ENCODE measurements at regions not wholly inside any gene's neighbourhood (a gene's known extent, or its start where the extent isn't known, plus 50 kb on each side); places are given as distances from the start of the nearest gene placed in this dataset.

DNA sequence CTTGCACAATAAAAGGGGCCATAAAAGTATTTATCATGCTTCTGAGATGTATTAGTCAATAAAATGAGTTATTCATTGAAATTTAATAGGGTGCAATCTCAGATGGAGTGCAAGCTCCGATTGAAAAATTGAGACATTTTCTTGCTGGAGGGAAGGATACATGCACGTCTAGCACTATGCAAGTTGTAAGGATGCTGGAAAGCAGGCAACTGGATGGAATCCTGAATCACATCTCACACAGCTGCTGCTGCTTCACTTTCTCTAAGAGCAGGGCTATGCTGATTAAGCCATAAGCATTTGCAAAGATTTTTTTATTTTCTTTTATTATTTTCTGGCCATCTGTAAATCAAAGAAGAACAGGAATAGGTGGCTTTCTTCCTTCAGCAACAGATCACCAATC is 308.8 kb upstream of the EPHA7 start:
- no peak overlapping the region for H3K4me3 ChIP-seq (ENCODE audit: insufficient read length, low read depth)
- TF ChIP-seq ZNF274 (IDR thresholded peaks at IDR 0.05; ENCODE audit: low read depth, low read length) (no peak), YY1 (IDR thresholded peaks at IDR 0.05; ENCODE audit: insufficient read depth, insufficient read length) (no peak), SUZ12 (IDR thresholded peaks at IDR 0.05; ENCODE audit: extremely low read depth, insufficient read depth, insufficient read length) (no peak)
- no peaks in the 10 kb centered on the region for H3K9me3 ChIP-seq (ENCODE audit: insufficient read depth, low read length)
- no peak overlapping the region for H3K9ac ChIP-seq (ENCODE audit: insufficient read length, low read depth)
- H3K36me3 ChIP-seq (ENCODE audit: insufficient read depth, insufficient read length, low read length), result no peaks in the 10 kb centered on the region
- DNase-seq (ENCODE audit: low read depth, low spot score), result no peak
- H3K4me1 ChIP-seq (ENCODE audit: insufficient read depth, insufficient read length), result no peaks in the 10 kb centered on the region
- no peaks in the 10 kb centered on the region for H3K27me3 ChIP-seq (ENCODE audit: insufficient read depth, insufficient read length)

DNA sequence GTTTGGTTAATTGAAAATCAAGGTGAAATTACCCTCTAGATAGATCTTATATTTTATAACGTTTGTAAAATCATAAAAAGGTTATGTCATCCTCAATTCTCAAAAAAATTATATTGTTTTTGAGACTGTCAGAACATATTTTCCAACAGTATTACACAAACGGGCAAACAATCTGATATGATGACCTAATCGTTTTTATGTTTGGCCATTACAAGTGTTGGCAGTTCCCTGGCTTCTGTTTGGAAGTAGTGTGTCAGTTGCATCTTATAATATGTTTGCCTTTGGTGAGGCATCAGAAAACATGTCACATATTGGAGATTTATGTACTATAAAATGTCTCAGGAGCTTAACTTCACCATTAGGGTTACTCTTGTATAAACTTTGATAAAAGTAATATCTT is 308.1 kb upstream of the EPHA7 start:
- H3K27me3 ChIP-seq (ENCODE audit: insufficient read depth, insufficient read length), result no peaks in the 10 kb centered on the region
- no peak overlapping the region for H3K9ac ChIP-seq (ENCODE audit: insufficient read length, low read depth)
- H3K4me3 ChIP-seq (ENCODE audit: insufficient read length, low read depth), result no peak overlapping the region
- H3K36me3 ChIP-seq (ENCODE audit: insufficient read depth, insufficient read length, low read length), result no peaks in the 10 kb centered on the region
- no peaks in the 10 kb centered on the region for H3K9me3 ChIP-seq (ENCODE audit: insufficient read depth, low read length)
- DNase-seq (ENCODE audit: low read depth, low spot score), result no peak
- TF ChIP-seq SUZ12 (IDR thresholded peaks at IDR 0.05; ENCODE audit: extremely low read depth, insufficient read depth, insufficient read length) (no peak), YY1 (IDR thresholded peaks at IDR 0.05; ENCODE audit: insufficient read depth, insufficient read length) (no peak), ZNF274 (IDR thresholded peaks at IDR 0.05; ENCODE audit: low read depth, low read length) (no peak)
- no peaks in the 10 kb centered on the region for H3K4me1 ChIP-seq (ENCODE audit: insufficient read depth, insufficient read length)

DNA sequence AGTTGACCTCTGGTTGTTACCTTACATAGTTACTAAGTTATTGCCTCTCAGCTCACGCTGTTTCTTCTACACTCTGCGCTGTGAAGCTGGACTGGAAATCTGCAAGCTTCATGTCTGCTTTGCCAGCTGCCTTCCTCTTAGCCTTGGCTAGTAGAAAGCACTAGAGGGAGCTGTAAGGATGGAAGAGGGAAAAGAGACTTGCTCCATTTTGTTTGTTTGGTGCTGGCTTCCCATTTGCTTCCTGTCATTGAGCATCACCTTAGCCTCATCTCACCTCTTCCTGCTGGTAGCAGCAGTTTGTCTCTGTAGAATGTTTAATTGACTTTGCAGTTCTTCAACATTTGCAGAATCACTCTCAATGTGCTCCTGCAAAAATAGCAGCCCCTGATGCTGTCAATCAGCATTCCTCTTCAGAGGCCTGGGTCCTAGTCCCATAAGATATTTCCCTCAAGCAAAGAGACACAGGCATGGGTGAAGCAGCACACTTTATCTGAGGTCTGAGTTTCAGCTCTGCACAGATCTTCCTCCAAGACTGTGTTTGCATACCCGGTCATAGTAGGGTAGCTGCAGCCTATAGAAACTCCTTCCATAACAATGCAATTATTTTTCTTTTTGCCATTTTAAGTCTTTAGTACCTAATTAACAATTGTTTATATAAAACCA is 302.2 kb upstream of the EPHA7 start:
- Histone ChIP-seq H3K4me1 (ENCODE audit: insufficient read depth, insufficient read length) (no peaks in the 10 kb centered on the region), H3K27me3 (ENCODE audit: insufficient read depth, insufficient read length) (no peaks in the 10 kb centered on the region), H3K4me3 (ENCODE audit: insufficient read length, low read depth) (no peak overlapping the region), H3K9me3 (ENCODE audit: insufficient read depth, low read length) (no peaks in the 10 kb centered on the region), H3K9ac (ENCODE audit: insufficient read length, low read depth) (no peak overlapping the region), H3K36me3 (ENCODE audit: insufficient read depth, insufficient read length, low read length) (no peaks in the 10 kb centered on the region)
- peak; percentile 16 for DNase-seq (ENCODE audit: low read depth, low spot score)
- no peak for TF ChIP-seq SUZ12 (IDR thresholded peaks at IDR 0.05; ENCODE audit: extremely low read depth, insufficient read depth, insufficient read length)

DNA sequence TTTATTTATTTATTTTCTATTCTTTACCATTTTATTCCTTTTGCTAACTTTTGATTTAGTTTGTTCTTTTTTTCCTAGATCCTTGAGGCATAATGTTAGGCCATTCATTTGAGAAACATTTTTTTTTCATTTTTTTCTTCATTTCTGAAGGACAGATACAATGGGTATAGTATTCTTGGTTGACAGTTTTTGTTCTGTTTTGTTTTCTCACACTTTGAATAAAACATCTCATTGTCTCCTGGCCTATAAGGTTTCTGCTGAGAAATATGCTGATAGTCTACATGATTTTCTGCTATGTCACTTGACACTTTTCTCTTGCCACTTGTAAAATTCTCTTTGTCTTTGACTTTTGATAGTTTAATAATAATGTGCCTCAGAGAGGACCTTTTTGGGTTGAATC is 294.6 kb upstream of the EPHA7 start:
- no peak for DNase-seq (ENCODE audit: low read depth, low spot score)
- Histone ChIP-seq H3K36me3 (ENCODE audit: insufficient read depth, insufficient read length, low read length) (no peaks in the 10 kb centered on the region), H3K9me3 (ENCODE audit: insufficient read depth, low read length) (peaks cover 4% of the 10 kb centered on the region; the same call in 1 of the 2 replicates), H3K4me3 (ENCODE audit: insufficient read length, low read depth) (no peak overlapping the region), H3K4me1 (ENCODE audit: insufficient read depth, insufficient read length) (no peaks in the 10 kb centered on the region), H3K27me3 (ENCODE audit: insufficient read depth, insufficient read length) (no peaks in the 10 kb centered on the region), H3K9ac (ENCODE audit: insufficient read length, low read depth) (no peak overlapping the region)
- no peak for TF ChIP-seq YY1 (IDR thresholded peaks at IDR 0.05; ENCODE audit: insufficient read depth, insufficient read length)
- no peak for TF ChIP-seq SUZ12 (IDR thresholded peaks at IDR 0.05; ENCODE audit: extremely low read depth, insufficient read depth, insufficient read length)
- no peak for TF ChIP-seq ZNF274 (IDR thresholded peaks at IDR 0.05; ENCODE audit: low read depth, low read length)

DNA sequence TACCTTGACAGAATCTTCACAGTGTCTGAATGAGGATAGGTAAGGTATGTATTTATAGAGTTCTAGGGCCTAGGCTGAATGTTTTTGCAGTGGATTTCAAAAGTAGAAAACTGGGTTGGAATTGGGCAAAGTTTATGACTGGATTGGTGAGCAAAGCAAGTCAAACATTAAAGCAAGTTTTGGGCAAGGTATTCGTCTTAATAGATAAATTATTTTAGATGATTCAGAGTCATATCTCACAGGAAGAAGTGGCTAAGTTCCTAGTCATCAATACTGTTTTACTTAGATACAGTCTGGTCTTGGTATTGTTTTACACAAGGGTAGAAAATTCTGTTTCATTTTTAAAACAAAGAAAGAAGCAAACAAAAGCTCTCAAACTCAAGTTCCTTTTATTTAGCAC is 284.1 kb upstream of the EPHA7 start:
- no peak overlapping the region for H3K4me3 ChIP-seq (ENCODE audit: insufficient read length, low read depth)
- no peak overlapping the region for H3K9ac ChIP-seq (ENCODE audit: insufficient read length, low read depth)
- H3K9me3 ChIP-seq (ENCODE audit: insufficient read depth, low read length), result peaks cover 11% of the 10 kb centered on the region; the same call in 1 of the 2 replicates
- H3K4me1 ChIP-seq (ENCODE audit: insufficient read depth, insufficient read length), result no peaks in the 10 kb centered on the region
- TF ChIP-seq YY1 (IDR thresholded peaks at IDR 0.05; ENCODE audit: insufficient read depth, insufficient read length) (no peak), ZNF274 (IDR thresholded peaks at IDR 0.05; ENCODE audit: low read depth, low read length) (no peak), SUZ12 (IDR thresholded peaks at IDR 0.05; ENCODE audit: extremely low read depth, insufficient read depth, insufficient read length) (no peak)
- no peak for DNase-seq (ENCODE audit: low read depth, low spot score)
- H3K36me3 ChIP-seq (ENCODE audit: insufficient read depth, insufficient read length, low read length), result no peaks in the 10 kb centered on the region
- no peaks in the 10 kb centered on the region for H3K27me3 ChIP-seq (ENCODE audit: insufficient read depth, insufficient read length)

DNA sequence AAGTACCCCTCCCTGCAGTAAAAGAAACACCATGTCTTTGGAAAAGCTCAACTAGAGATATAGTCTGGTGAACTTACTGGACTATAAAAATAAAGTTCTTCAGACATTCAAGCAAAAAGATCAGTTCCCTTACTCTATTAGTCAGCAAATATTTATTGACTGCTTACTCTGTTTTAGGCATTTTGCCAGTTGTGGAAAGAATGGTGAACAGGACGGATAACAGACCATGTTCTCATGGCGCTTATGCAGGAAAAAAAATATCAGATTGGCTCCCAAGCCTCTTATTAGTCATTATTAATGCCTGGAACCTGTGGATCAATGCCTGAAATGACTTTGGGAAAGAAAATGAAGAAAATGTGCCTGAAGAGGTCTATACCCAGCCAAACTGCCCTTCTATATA is 282.2 kb upstream of the EPHA7 start:
- no peak for TF ChIP-seq SUZ12 (IDR thresholded peaks at IDR 0.05; ENCODE audit: extremely low read depth, insufficient read depth, insufficient read length)
- no peak for TF ChIP-seq YY1 (IDR thresholded peaks at IDR 0.05; ENCODE audit: insufficient read depth, insufficient read length)
- TF ChIP-seq ZNF274 (IDR thresholded peaks at IDR 0.05; ENCODE audit: low read depth, low read length), result no peak
- H3K9me3 ChIP-seq (ENCODE audit: insufficient read depth, low read length), result no peaks in the 10 kb centered on the region
- H3K4me1 ChIP-seq (ENCODE audit: insufficient read depth, insufficient read length), result no peaks in the 10 kb centered on the region
- H3K9ac ChIP-seq (ENCODE audit: insufficient read length, low read depth), result no peak overlapping the region
- H3K36me3 ChIP-seq (ENCODE audit: insufficient read depth, insufficient read length, low read length), result no peaks in the 10 kb centered on the region
- H3K4me3 ChIP-seq (ENCODE audit: insufficient read length, low read depth), result no peak overlapping the region
- H3K27me3 ChIP-seq (ENCODE audit: insufficient read depth, insufficient read length), result no peaks in the 10 kb centered on the region
- no peak for DNase-seq (ENCODE audit: low read depth, low spot score)

- Histone ChIP-seq H3K9me3 (ENCODE audit: insufficient read depth, low read length) (no peaks in the 10 kb centered on the region), H3K27me3 (ENCODE audit: insufficient read depth, insufficient read length) (no peaks in the 10 kb centered on the region)
- no peak for DNase-seq (ENCODE audit: low read depth, low spot score)
These were observed 266.1 kb upstream of the EPHA7 start for GRCh38 chr6:93685494-93685893.

More at GRCh38 chr6:93685494-93685893, 266.1 kb upstream of the EPHA7 start:
- no peaks in the 10 kb centered on the region for H3K36me3 ChIP-seq (ENCODE audit: insufficient read depth, insufficient read length, low read length)
- no peak for TF ChIP-seq SUZ12 (IDR thresholded peaks at IDR 0.05; ENCODE audit: extremely low read depth, insufficient read depth, insufficient read length)
- TF ChIP-seq ZNF274 (IDR thresholded peaks at IDR 0.05; ENCODE audit: low read depth, low read length), result no peak
- no peak for TF ChIP-seq YY1 (IDR thresholded peaks at IDR 0.05; ENCODE audit: insufficient read depth, insufficient read length)
- H3K9ac ChIP-seq (ENCODE audit: insufficient read length, low read depth), result no peak overlapping the region
- no peak overlapping the region for H3K4me3 ChIP-seq (ENCODE audit: insufficient read length, low read depth)
- no peaks in the 10 kb centered on the region for H3K4me1 ChIP-seq (ENCODE audit: insufficient read depth, insufficient read length)

Data from NT2/D1 (cell line).